Karpas-422 (cell line): ENCODE measurements at regions not wholly inside any gene's neighbourhood (a gene's known extent, or its start where the extent isn't known, plus 50 kb on each side); places are given as distances from the start of the nearest gene placed in this dataset.

Experiments used
- DNase-seq: peaks from one replicate; pipeline ENCODE4 v3.0.0-alpha.2; 2015
- H2AFZ ChIP-seq: fragments of 200-600 bp; sonication (generic); 2 replicates; pipeline ENCODE4 v1.6.1; 2014; ENCODE audit warnings: antibody characterized with exemption, low read length, mixed read lengths
- H3K27ac ChIP-seq: fragments of 200-600 bp; sonication (generic); 2 replicates; pipeline ENCODE4 v1.5.1; 2014; ENCODE audit warnings: mild to moderate bottlenecking, low read length, moderate library complexity
- H3K27me3 ChIP-seq: fragments of 200-600 bp; sonication (generic); 2 replicates; pipeline ENCODE4 v1.6.1; 2014; ENCODE audit warnings: low read length, mixed read lengths
- H3K36me3 ChIP-seq: fragments of 200-600 bp; sonication (generic); 2 replicates; pipeline ENCODE4 v1.6.1; 2014; ENCODE audit warnings: low read length, mixed read lengths; ENCODE audit not compliant: insufficient read depth
- H3K4me1 ChIP-seq: fragments of 200-600 bp; sonication (generic); 2 replicates; pipeline ENCODE4 v1.6.1; 2014; ENCODE audit warnings: mild to moderate bottlenecking, low read length, mixed read lengths
- H3K4me2 ChIP-seq: fragments of 200-600 bp; sonication (generic); 2 replicates; pipeline ENCODE4 v1.6.1; 2014; ENCODE audit warnings: low read length, low read depth, mild to moderate bottlenecking; ENCODE audit not compliant: poor library complexity, severe bottlenecking
- H3K4me3 ChIP-seq: fragments of 200-600 bp; sonication (generic); 2 replicates; pipeline ENCODE4 v1.5.1; 2014; ENCODE audit warnings: mild to moderate bottlenecking, antibody characterized with exemption, low read length, mixed read lengths
- H3K79me2 ChIP-seq: fragments of 200-600 bp; sonication (generic); 2 replicates; pipeline ENCODE4 v1.6.1; 2014; ENCODE audit warnings: mild to moderate bottlenecking, low read length, mixed read lengths
- H3K9ac ChIP-seq: fragments of 200-600 bp; sonication (generic); 2 replicates; pipeline ENCODE4 v1.6.0; 2014; ENCODE audit warnings: low read length
- H3K9me2 ChIP-seq: fragments of 200-600 bp; sonication (generic), shearing (Covaris generic); replicated peaks from 2 replicates; pipeline ENCODE4 v1.6.0; 2014; ENCODE audit warnings: mild to moderate bottlenecking, low read length, moderate library complexity; ENCODE audit not compliant: insufficient read depth
- H3K9me3 ChIP-seq: fragments of 300-700, 200-600 bp; sonication (generic); 2 replicates; pipeline ENCODE4 v1.6.1; 2014; ENCODE audit warnings: low read length, mixed read lengths
- H4K20me1 ChIP-seq: fragments of 200-600 bp; sonication (generic); 2 replicates; pipeline ENCODE4 v1.6.1; 2014; ENCODE audit warnings: mild to moderate bottlenecking, antibody characterized with exemption, low read length, low read depth; ENCODE audit not compliant: insufficient read depth

DNA sequence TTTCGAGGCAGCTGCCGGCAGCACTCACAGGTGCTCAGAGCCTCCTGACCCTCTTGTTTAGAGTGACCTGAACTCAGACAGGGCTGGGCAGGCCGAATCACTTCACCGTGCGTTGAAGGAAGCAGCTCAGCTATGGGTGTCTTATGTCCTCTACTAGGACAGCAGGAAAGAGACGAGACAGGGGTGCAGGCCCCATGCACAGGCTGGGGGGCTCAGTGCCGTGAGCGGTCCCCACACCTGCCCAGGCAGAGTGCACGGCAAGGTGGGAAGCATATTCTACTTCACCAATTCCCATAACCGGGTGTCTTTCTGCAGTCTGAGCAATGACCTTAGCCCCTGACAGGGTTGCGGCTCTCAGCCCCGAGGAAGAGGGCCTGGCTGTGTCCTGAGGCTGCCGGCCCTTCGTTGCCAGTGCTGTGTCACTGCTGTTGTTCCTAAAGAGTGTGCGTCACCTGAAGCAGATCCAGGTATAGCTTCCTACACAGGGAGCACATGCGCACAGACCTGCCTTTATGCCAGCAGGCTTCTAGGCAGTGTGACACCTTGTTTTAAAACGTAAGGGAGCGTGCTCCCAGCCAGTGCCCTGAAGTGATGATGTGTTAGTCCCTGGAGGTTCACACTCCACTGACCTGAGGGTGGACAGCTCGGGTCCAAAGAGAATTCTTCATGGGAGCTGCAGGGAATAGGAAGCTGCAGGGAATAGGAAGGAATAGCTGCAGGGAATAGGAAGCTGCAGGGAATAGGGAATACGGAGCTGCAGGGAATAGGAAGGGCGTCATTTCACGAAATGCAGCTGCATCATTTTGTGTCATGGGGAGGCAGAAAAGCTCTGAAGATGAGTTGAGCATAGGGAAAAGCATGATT lies 207.9 kb upstream of the SALL3 start:
- Histone ChIP-seq H3K4me1 (no peaks in the 10 kb centered on the region), H3K27me3 (no peaks in the 10 kb centered on the region), H3K4me3 (no peak overlapping the region), H3K79me2 (no peaks in the 10 kb centered on the region), H3K36me3 (no peaks in the 10 kb centered on the region), H2AFZ (no peak overlapping the region), H3K4me2 (no peak overlapping the region), H3K9me3 (no peaks in the 10 kb centered on the region), H3K27ac (no peak overlapping the region), H3K9ac (no peak overlapping the region), H4K20me1 (no peaks in the 10 kb centered on the region; the same call in 1 of the 2 replicates), H3K9me2 (no peaks in the 10 kb centered on the region)
- DNase-seq = no peak

DNA sequence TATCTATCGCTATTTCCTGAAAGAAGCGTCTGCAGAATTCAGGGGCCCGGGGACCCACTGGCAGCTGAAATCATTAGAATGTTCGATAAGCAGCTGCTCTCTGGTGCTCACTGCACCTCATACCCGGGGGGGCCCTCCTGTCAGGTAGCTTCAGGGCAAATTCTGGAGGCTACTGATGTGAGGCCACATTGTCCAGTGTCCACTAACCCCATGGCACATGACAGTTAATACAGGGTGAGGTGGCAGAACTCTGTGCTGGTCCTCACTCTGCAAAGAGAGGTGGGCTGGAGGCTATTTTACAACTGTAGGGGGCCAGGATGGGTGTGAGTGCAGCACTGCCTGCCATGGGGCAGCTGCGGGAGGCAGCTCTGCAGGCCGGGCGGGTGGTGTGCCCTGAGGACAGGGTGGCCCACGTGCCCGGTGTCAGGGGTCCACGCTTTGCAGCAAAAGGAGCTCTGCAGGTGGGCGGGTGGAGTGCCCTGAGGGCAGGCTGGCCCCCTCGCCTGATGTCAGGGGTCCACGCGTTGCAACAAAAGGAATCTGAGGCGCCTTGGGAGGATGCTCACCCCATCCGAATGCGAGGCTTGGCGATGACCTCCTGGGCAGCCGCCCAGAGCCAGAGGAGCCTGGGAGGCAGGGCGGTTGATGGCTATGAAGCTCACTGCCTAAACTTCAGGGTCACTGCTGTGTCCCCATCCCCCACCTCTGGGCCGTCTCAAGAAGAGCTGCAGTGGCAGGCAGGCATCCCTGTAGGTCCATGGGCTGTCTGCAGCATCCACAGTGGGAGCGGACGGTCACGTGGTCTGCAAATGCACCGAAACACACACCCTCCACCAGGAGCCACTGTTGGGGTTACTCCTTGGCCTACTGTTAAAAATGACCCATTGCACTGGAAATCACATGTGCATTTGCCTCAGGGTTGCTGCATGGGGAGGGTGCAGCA lies 207.0 kb upstream of the SALL3 start:
- Histone ChIP-seq H3K9me3 (no peaks in the 10 kb centered on the region), H3K9ac (no peak overlapping the region), H3K4me1 (no peaks in the 10 kb centered on the region), H3K27ac (no peak overlapping the region), H3K9me2 (no peaks in the 10 kb centered on the region), H3K4me3 (no peak overlapping the region), H3K79me2 (no peaks in the 10 kb centered on the region), H3K36me3 (no peaks in the 10 kb centered on the region), H3K27me3 (no peaks in the 10 kb centered on the region), H4K20me1 (peaks cover 5% of the 10 kb centered on the region; the same call in 1 of the 2 replicates), H2AFZ (no peak overlapping the region), H3K4me2 (no peak overlapping the region)
- no peak for DNase-seq

DNA sequence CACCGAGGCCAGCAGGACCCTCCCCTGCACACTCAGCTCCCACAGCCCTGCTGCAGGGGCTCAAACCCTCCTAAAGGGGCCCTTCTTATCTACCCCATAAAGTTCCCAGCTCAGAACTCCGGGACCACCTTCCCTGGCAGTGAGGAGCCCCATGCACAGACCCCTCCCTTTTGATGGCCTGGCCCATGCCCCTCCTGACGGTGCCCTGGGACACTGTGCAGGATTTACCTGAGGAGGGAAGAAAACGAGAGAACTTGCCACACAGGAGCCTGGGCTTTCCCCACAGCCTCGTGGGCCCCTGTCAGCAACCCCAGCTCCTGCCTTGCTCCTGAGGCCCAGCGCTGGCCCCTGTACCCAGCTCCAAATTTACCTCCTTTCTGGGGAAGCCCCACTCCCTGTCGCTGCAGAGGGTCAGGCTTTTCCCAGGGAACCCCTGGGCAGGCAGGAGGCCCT lies 206.3 kb upstream of the SALL3 start:
- no peak for DNase-seq
- no peaks in the 10 kb centered on the region for H3K4me1 ChIP-seq
- H3K9me3 ChIP-seq = no peaks in the 10 kb centered on the region
- no peaks in the 10 kb centered on the region for H3K27me3 ChIP-seq
- H3K9me2 ChIP-seq = no peaks in the 10 kb centered on the region
- H3K9ac ChIP-seq = no peak overlapping the region
- no peak overlapping the region for H3K4me2 ChIP-seq
- H2AFZ ChIP-seq = no peak overlapping the region
- H3K36me3 ChIP-seq = no peaks in the 10 kb centered on the region
- H4K20me1 ChIP-seq = peaks cover 6% of the 10 kb centered on the region; the same call in 1 of the 2 replicates
- no peaks in the 10 kb centered on the region for H3K79me2 ChIP-seq
- H3K4me3 ChIP-seq = no peak overlapping the region
- no peak overlapping the region for H3K27ac ChIP-seq

DNA sequence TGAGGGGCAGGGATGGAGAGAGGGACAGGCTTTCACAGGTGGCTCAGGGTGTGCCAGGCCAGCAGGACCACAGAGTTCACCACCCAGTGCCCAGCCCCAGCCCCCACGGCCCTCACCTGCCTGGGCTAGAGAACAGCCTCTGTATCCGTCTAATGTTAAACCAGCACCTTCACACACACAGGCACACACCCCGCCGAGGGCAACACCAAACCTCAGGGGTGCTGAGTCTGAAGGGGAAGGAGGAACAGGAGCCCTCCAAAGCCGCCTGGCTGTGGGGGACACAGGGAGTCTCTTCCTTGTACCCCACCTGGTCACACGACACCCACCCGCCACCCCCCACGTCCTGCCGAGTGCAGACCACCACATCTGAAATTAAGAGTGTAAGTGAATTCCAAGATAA lies 205.8 kb upstream of the SALL3 start:
- no peaks in the 10 kb centered on the region for H3K4me1 ChIP-seq
- no peak overlapping the region for H2AFZ ChIP-seq
- no peaks in the 10 kb centered on the region for H3K9me3 ChIP-seq
- no peaks in the 10 kb centered on the region for H3K9me2 ChIP-seq
- no peak overlapping the region for H3K4me2 ChIP-seq
- H3K27ac ChIP-seq = no peak overlapping the region
- peaks cover 6% of the 10 kb centered on the region; the same call in 1 of the 2 replicates for H4K20me1 ChIP-seq
- H3K27me3 ChIP-seq = no peaks in the 10 kb centered on the region
- DNase-seq = no peak
- no peak overlapping the region for H3K4me3 ChIP-seq
- H3K9ac ChIP-seq = no peak overlapping the region
- H3K36me3 ChIP-seq = no peaks in the 10 kb centered on the region
- H3K79me2 ChIP-seq = no peaks in the 10 kb centered on the region

DNA sequence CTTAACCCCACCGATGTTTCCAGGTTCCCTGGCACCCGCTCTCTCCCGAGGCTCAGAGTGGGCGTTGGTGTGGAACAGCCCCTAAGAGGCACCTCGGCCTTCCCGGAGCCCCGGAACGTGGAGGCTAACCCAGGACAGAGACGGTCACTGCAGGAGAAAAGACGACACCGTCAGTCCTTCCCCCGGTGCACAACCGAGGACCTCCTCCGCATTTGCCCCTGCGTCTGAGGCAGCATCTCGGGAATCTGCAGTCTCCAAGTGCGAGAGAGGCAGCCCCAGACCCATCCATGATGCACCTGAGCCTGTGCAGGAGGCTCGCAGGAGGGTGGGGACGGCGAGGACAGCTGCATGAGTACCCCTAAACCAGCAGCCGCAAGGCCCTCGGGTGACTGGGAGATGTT lies 204.9 kb upstream of the SALL3 start:
- H3K27me3 ChIP-seq = no peaks in the 10 kb centered on the region
- no peaks in the 10 kb centered on the region for H3K9me2 ChIP-seq
- no peak for DNase-seq
- H4K20me1 ChIP-seq = peaks cover 6% of the 10 kb centered on the region; the same call in 1 of the 2 replicates
- H3K4me3 ChIP-seq = no peak overlapping the region
- no peak overlapping the region for H2AFZ ChIP-seq
- no peak overlapping the region for H3K27ac ChIP-seq
- no peaks in the 10 kb centered on the region for H3K36me3 ChIP-seq
- no peaks in the 10 kb centered on the region for H3K9me3 ChIP-seq
- H3K4me2 ChIP-seq = no peak overlapping the region
- H3K9ac ChIP-seq = no peak overlapping the region
- no peaks in the 10 kb centered on the region for H3K79me2 ChIP-seq
- H3K4me1 ChIP-seq = no peaks in the 10 kb centered on the region

DNA sequence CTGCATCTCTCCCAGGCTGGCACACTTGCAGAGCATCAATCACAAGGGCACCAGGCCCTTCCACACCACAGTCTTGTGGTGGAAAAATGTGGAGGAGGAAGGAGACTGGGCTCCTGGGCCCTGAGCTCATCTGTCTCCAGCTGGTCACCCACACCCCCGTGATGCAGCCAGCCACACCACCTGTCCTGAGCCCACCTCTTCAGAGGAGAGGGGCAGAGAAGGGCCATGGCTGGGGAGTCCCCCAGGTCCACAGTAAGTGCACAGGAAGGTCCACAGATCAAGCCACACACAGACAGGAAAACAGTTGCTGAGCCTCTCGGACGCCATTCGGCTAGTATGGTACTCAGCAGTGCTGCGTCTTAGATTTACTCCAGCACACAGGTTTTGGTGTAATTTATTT lies 203.5 kb upstream of the SALL3 start:
- H3K9me3 ChIP-seq = no peaks in the 10 kb centered on the region
- no peaks in the 10 kb centered on the region for H3K36me3 ChIP-seq
- no peaks in the 10 kb centered on the region for H3K27me3 ChIP-seq
- H3K9ac ChIP-seq = no peak overlapping the region
- H3K27ac ChIP-seq = no peak overlapping the region
- H4K20me1 ChIP-seq = peaks cover 6% of the 10 kb centered on the region; the same call in 1 of the 2 replicates
- H3K4me3 ChIP-seq = no peak overlapping the region
- H3K4me1 ChIP-seq = no peaks in the 10 kb centered on the region
- DNase-seq = no peak
- no peaks in the 10 kb centered on the region for H3K79me2 ChIP-seq
- H2AFZ ChIP-seq = no peak overlapping the region
- no peaks in the 10 kb centered on the region for H3K9me2 ChIP-seq
- no peak overlapping the region for H3K4me2 ChIP-seq

DNA sequence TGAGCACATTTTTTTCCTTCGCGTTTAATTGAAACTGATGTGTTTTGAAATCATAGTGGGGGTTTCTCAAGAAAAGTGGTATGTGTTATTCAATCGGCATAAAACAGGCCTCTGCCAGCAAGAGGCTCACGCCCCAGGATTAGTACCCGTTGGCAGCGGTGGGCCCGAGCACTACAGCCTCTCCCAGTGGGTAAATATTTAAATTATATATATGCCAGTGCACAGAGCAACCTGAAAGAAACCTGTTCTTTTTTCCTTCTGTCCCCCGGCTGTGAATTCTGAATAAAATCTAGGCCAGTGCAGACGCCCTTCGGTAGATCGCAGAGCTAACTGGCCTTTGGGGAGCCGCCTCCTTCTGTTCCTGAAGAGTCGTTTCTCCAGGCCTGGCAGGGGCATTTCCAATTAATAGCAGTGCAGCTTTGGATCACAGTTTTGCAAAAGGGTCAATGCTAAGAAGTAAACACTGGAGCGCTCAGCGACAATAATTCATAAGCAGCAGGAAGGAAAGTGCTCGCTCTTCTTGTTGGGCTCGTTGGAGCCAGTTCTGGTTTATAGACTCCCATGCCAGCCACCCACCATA lies 202.8 kb upstream of the SALL3 start:
- no peak overlapping the region for H3K4me3 ChIP-seq
- H4K20me1 ChIP-seq = peaks cover 6% of the 10 kb centered on the region; the same call in 1 of the 2 replicates
- DNase-seq = no peak
- H3K27me3 ChIP-seq = no peaks in the 10 kb centered on the region
- H3K9ac ChIP-seq = no peak overlapping the region
- H3K36me3 ChIP-seq = no peaks in the 10 kb centered on the region
- no peak overlapping the region for H3K4me2 ChIP-seq
- H3K9me3 ChIP-seq = no peaks in the 10 kb centered on the region
- no peak overlapping the region for H3K27ac ChIP-seq
- no peaks in the 10 kb centered on the region for H3K9me2 ChIP-seq
- no peak overlapping the region for H2AFZ ChIP-seq
- H3K4me1 ChIP-seq = no peaks in the 10 kb centered on the region
- no peaks in the 10 kb centered on the region for H3K79me2 ChIP-seq

DNA sequence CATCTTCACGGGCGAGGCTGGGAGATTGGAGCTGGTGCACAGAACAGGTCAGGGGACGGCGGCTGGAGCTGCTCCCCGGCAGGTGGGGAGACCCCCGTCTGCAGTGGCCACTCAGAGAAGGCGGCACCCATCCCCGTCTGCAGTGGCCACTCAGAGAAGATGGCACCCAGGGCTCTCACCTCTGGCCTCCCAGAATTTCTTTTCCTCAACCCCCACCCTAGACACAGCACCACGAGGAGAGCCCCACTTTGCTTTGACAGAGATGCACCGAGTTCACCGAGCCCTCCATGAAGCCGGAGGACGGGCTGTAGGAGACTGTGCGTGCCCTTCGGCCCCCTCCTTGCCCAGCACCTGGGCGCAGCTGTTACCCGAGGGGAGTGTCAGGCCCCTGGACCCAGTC lies 201.6 kb upstream of the SALL3 start:
- no peaks in the 10 kb centered on the region for H3K36me3 ChIP-seq
- no peak overlapping the region for H3K4me3 ChIP-seq
- H3K9me2 ChIP-seq = no peaks in the 10 kb centered on the region
- no peak overlapping the region for H2AFZ ChIP-seq
- no peak overlapping the region for H3K27ac ChIP-seq
- H4K20me1 ChIP-seq = 0 out of 2 replicates have a peak, but pooled peaks cover 6% of the 10 kb centered on the region
- no peaks in the 10 kb centered on the region for H3K4me1 ChIP-seq
- no peak overlapping the region for H3K9ac ChIP-seq
- DNase-seq = no peak
- H3K27me3 ChIP-seq = no peaks in the 10 kb centered on the region
- no peaks in the 10 kb centered on the region for H3K9me3 ChIP-seq
- no peak overlapping the region for H3K4me2 ChIP-seq
- H3K79me2 ChIP-seq = no peaks in the 10 kb centered on the region
